ENCODE measurements at regions not wholly inside any gene's neighbourhood (a gene's known extent, or its start where the extent isn't known, plus 50 kb on each side); places are given as distances from the start of the nearest gene placed in this dataset.

- ChIA-PET POLR2A (interaction anchor here (0.6 to 1.1 kb wide), 4 partner anchors 8 to 381 kb away, joined by 3 to 4 read pairs (median 3); no protein-coding TSS in a partner anchor), CTCF (interaction anchor here (0.6 to 0.7 kb wide), 2 partner anchors 323 to 344 kb away, joined by 3 read pairs; no protein-coding TSS in a partner anchor)
- Mint-ChIP-seq H3K36me3 (ENCODE audit: insufficient read depth, unreplicated experiment) (no peaks in the 10 kb centered on the region), H3K9me3 (ENCODE audit: unreplicated experiment) (no peaks in the 10 kb centered on the region), H3K27ac (ENCODE audit: low read depth, unreplicated experiment) (peak overlapping the region; percentile 16), H3K4me1 (ENCODE audit: insufficient read depth, unreplicated experiment) (peaks cover 21% of the 10 kb centered on the region), H3K4me3 (ENCODE audit: unreplicated experiment) (no peak overlapping the region), H3K27me3 (ENCODE audit: insufficient read depth, unreplicated experiment) (no peaks in the 10 kb centered on the region)
- intact Hi-C loops (cut with micrococcal nuclease) = loop anchor here (10.0 kb wide), 1 partner anchor 228 kb away; no protein-coding TSS in a partner anchor
- DNase-seq (ENCODE audit: unreplicated experiment) = peak; percentile 83
- TF ChIP-seq CTCF (IDR thresholded peaks at IDR 0.05; ENCODE audit: unreplicated experiment) = no peak
- no TSS peak for BruUV-seq (replicated peaks)
These were observed 565.7 kb downstream of the SLC4A3 start for GRCh38 chr2:220192994-220193753.

- H3K27ac Mint-ChIP-seq (ENCODE audit: low read depth, unreplicated experiment) = no peak overlapping the region
- TF ChIP-seq CTCF (IDR thresholded peaks at IDR 0.05; ENCODE audit: unreplicated experiment) = no peak
- H3K27me3 Mint-ChIP-seq (ENCODE audit: insufficient read depth, unreplicated experiment) = no peaks in the 10 kb centered on the region
- H3K9me3 Mint-ChIP-seq (ENCODE audit: unreplicated experiment) = no peaks in the 10 kb centered on the region
- no TSS peak for BruUV-seq (replicated peaks)
- intact Hi-C loops (cut with micrococcal nuclease) = loop anchor here (10.0 kb wide), 1 partner anchor 230 kb away; no protein-coding TSS in a partner anchor
- CTCF ChIA-PET = interaction anchor here (0.6 kb wide), 1 partner anchor 396 kb away, joined by 4 read pairs; no protein-coding TSS in a partner anchor
- H3K4me1 Mint-ChIP-seq (ENCODE audit: insufficient read depth, unreplicated experiment) = peaks cover 34% of the 10 kb centered on the region
- no peak for DNase-seq (ENCODE audit: unreplicated experiment)
- POLR2A ChIA-PET = interaction anchor here (0.6 to 1.3 kb wide), 2 partner anchors 24 to 35 kb away, joined by 3 to 4 read pairs; no protein-coding TSS in a partner anchor
- no peak overlapping the region for H3K4me3 Mint-ChIP-seq (ENCODE audit: unreplicated experiment)
- H3K36me3 Mint-ChIP-seq (ENCODE audit: insufficient read depth, unreplicated experiment) = no peaks in the 10 kb centered on the region
These were observed 567.5 kb downstream of the SLC4A3 start for GRCh38 chr2:220194630-220195584.

GRCh38 chr2:220198896-220199295 lies 571.5 kb downstream of the SLC4A3 start:
- no peaks in the 10 kb centered on the region for H3K27me3 Mint-ChIP-seq (ENCODE audit: insufficient read depth, unreplicated experiment)
- no peak for TF ChIP-seq CTCF (IDR thresholded peaks at IDR 0.05; ENCODE audit: unreplicated experiment)
- H3K27ac Mint-ChIP-seq (ENCODE audit: low read depth, unreplicated experiment) = peak overlapping the region; percentile 69
- peaks cover 35% of the 10 kb centered on the region for H3K4me1 Mint-ChIP-seq (ENCODE audit: insufficient read depth, unreplicated experiment)
- peak; percentile 97 for DNase-seq (ENCODE audit: unreplicated experiment)
- BruUV-seq (replicated peaks) = no TSS peak
- CTCF ChIA-PET = interaction anchor here (0.6 to 1.1 kb wide), 3 partner anchors 11 to 154 kb away, joined by 3 to 4 read pairs (median 3); no protein-coding TSS in a partner anchor
- H3K9me3 Mint-ChIP-seq (ENCODE audit: unreplicated experiment) = no peaks in the 10 kb centered on the region
- POLR2A ChIA-PET = interaction anchor here (0.7 to 5.0 kb wide), 18 partner anchors 10 to 484 kb away, joined by 3 to 31 read pairs (median 4); no protein-coding TSS in a partner anchor
- no peak overlapping the region for H3K4me3 Mint-ChIP-seq (ENCODE audit: unreplicated experiment)
- intact Hi-C loops (cut with micrococcal nuclease) = loop anchor here (10.0 kb wide), 1 partner anchor 234 kb away; no protein-coding TSS in a partner anchor
- H3K36me3 Mint-ChIP-seq (ENCODE audit: insufficient read depth, unreplicated experiment) = no peaks in the 10 kb centered on the region
